GM12878 (cell line): ENCODE measurements at regions not wholly inside any gene's neighbourhood (a gene's known extent, or its start where the extent isn't known, plus 50 kb on each side); places are given as distances from the start of the nearest gene placed in this dataset.

ENCODE experiments used
- ATAC-seq: fragments of 200-7000 bp; cut with Tn5 transposase; 3 replicates; pipeline ENCODE4 v1.9.1; 2020; ENCODE audit warnings: mild to moderate bottlenecking, moderate library complexity
- BruUV-seq: library from RNA; stranded (reverse); fragments of 400-500 nt; replicated peaks from 2 replicates; lab custom pipeline; 2021; lab: Mats Ljungman, UMichigan
- CTCF ChIA-PET: fragments of 300-600 bp; sonication (Branson Sonifier 250); formaldehyde crosslinking; extraction: SDS; loops from one replicate; lab custom pipeline; 2021; ENCODE audit warnings: inconsistent platforms; lab: Yijun Ruan, JAX
- POLR2A ChIA-PET: fragments of 350-600 bp; formaldehyde crosslinking; extraction: SDS; loops from one replicate; lab custom pipeline; 2021; ENCODE audit warnings: inconsistent platforms; lab: Charles Lee
- RAD21 ChIA-PET: fragments of 300-600 bp; sonication (Branson Sonifier 250); formaldehyde crosslinking; loops from one replicate; lab custom pipeline; 2023; ENCODE audit warnings: antibody characterized with exemption; ENCODE audit not compliant: unreplicated experiment; lab: Charles Lee
- SMC1A ChIA-PET: fragments of 300-600 bp; sonication (Branson Sonifier 250); formaldehyde crosslinking; loops from one replicate; lab custom pipeline; 2023; ENCODE audit not compliant: unreplicated experiment, uncharacterized antibody; lab: Charles Lee
- DNase-seq: peaks from one replicate; pipeline ENCODE4 v3.0.0-alpha.2; 2011; ENCODE audit warnings: low read depth, low spot score
- FAIRE-seq: peaks from 3 replicates; lab custom pipeline; 2011; peaks lifted over from hg19 to GRCh38; lab: Jason Lieb, UNC
- H2AFZ ChIP-seq: 2 replicates; pipeline ENCODE4 v1.6.0; 2011; ENCODE audit warnings: low read depth, low read length, control low read depth; ENCODE audit not compliant: control insufficient read depth
- H3K27ac ChIP-seq: 2 replicates; pipeline ENCODE4 v1.5.1; 2011; ENCODE audit warnings: control low read depth; ENCODE audit not compliant: control insufficient read depth, insufficient read depth
- H3K27me3 ChIP-seq, 2 experiments: replicated peaks in 1 of 2; 2 replicates each; pipeline versions ENCODE4 v1.6.0 to v1.6.1; 2011; ENCODE audit warnings: low read length in 1 of 2; ENCODE audit not compliant: control insufficient read depth in 2 of 2, insufficient read depth in 2 of 2
- H3K36me3 ChIP-seq, 2 experiments: 2 replicates each; pipeline ENCODE4 v1.5.1; 2011; ENCODE audit warnings: low read length in 1 of 2; ENCODE audit not compliant: control insufficient read depth in 2 of 2, insufficient read depth in 2 of 2
- H3K4me1 ChIP-seq: 2 replicates; pipeline ENCODE4 v1.6.1; 2011; ENCODE audit warnings: mild to moderate bottlenecking, low read length, moderate library complexity, mixed read lengths; ENCODE audit not compliant: control insufficient read depth, insufficient read depth
- H3K4me2 ChIP-seq: 2 replicates; pipeline ENCODE4 v1.6.0; 2011; ENCODE audit warnings: control low read depth; ENCODE audit not compliant: control insufficient read depth, insufficient read depth
- H3K4me3 ChIP-seq: fragments of 200-600 bp; sonication (generic); 2 replicates; pipeline ENCODE4 v1.5.1; 2016
- H3K79me2 ChIP-seq: 2 replicates; pipeline ENCODE4 v1.6.0; 2011; ENCODE audit warnings: low read length; ENCODE audit not compliant: control insufficient read depth, insufficient read depth
- H3K9ac ChIP-seq: 2 replicates; pipeline ENCODE4 v1.8.0; 2011; ENCODE audit warnings: low read length, control low read depth, mixed read lengths; ENCODE audit not compliant: control insufficient read depth, insufficient read depth
- H3K9me3 ChIP-seq: replicated peaks from 3 replicates; pipeline ENCODE4 v1.5.1; 2011; ENCODE audit warnings: mild to moderate bottlenecking, low read length; ENCODE audit not compliant: control insufficient read depth, insufficient read depth
- H4K20me1 ChIP-seq: 2 replicates; pipeline ENCODE4 v1.6.0; 2011; ENCODE audit not compliant: control insufficient read depth, insufficient read depth
- ETV6 ChIP-seq, 2 experiments: fragments of 450-650 bp in 1 of 2; IDR thresholded peaks in 1 of 2; conservative IDR thresholded peaks in 1 of 2; 2 replicates each; pipeline ENCODE4 v1.6.1; 2014; ENCODE audit warnings: antibody characterized with exemption in 1 of 2, borderline replicate concordance in 1 of 2, low read depth in 1 of 2, mild to moderate bottlenecking in 1 of 2, moderate library complexity in 1 of 2
- EZH2 ChIP-seq: IDR thresholded peaks from 2 replicates; pipeline ENCODE4 v1.6.1; 2012; ENCODE audit warnings: low read depth, mild to moderate bottlenecking, control low read depth, inconsistent platforms, low read length, borderline replicate concordance; ENCODE audit not compliant: control insufficient read depth
- FOS ChIP-seq: IDR thresholded peaks from 3 replicates; pipeline ENCODE4 v1.6.1; 2011; ENCODE audit warnings: borderline replicate concordance; ENCODE audit not compliant: insufficient read length; ENCODE audit errors: extremely low read depth
- GATAD2B ChIP-seq: fragments of 450-650 bp; conservative IDR thresholded peaks from 2 replicates; pipeline ENCODE4 v1.6.1; 2017; ENCODE audit warnings: low read depth, mild to moderate bottlenecking, moderate library complexity
- KDM1A ChIP-seq: fragments of 200-600 bp; sonication (generic); IDR thresholded peaks from 2 replicates; pipeline ENCODE4 v1.6.1; 2016; ENCODE audit warnings: borderline replicate concordance
- MYC ChIP-seq: IDR thresholded peaks from 2 replicates; pipeline ENCODE4 v1.6.1; 2011; ENCODE audit warnings: mild to moderate bottlenecking, low read length, moderate library complexity, inconsistent platforms; ENCODE audit not compliant: insufficient read depth, insufficient replicate concordance, insufficient read length, severe bottlenecking
- NFXL1 ChIP-seq: fragments of 450-650 bp; IDR thresholded peaks from 2 replicates; pipeline ENCODE4 v1.6.1; 2017; ENCODE audit warnings: antibody characterized with exemption, mild to moderate bottlenecking, borderline replicate concordance
- NR2F1 ChIP-seq: fragments of 450-650 bp; conservative IDR thresholded peaks from 2 replicates; pipeline ENCODE4 v1.6.1; 2017; ENCODE audit warnings: mild to moderate bottlenecking
- SREBF1 ChIP-seq: IDR thresholded peaks from 2 replicates; pipeline ENCODE4 v1.6.1; 2012; ENCODE audit warnings: mild to moderate bottlenecking, low read length
- WGBS: methylation state at CpG from one replicate; pipeline ENCODE4 v1.1.6; 2016; ENCODE audit warnings: low lambda C conversion rate; ENCODE audit not compliant: insufficient replicate concordance, insufficient coverage; ENCODE audit errors: missing lambda C conversion rate; 5-methylcytosine and 5-hydroxymethylcytosine counted together
- in situ Hi-C: fragments of 300-500 bp; cut with MboI; formaldehyde crosslinking; loops from 9 replicates; pipeline ENCODE4 v1.14.3; 2018; ENCODE audit warnings: mixed read lengths
- intact Hi-C: fragments of 100-400 bp; cut with micrococcal nuclease; formaldehyde crosslinking; loops from one replicate; pipeline ENCODE4 v1.14.2; 2022; ENCODE audit not compliant: unreplicated experiment
- TF ChIP-seq, protein P1 (sequence below): fragments of 450-650 bp; IDR thresholded peaks from 2 replicates; pipeline ENCODE4 v1.6.1; 2017; ENCODE audit warnings: antibody characterized with exemption, mild to moderate bottlenecking, moderate library complexity

DNA sequence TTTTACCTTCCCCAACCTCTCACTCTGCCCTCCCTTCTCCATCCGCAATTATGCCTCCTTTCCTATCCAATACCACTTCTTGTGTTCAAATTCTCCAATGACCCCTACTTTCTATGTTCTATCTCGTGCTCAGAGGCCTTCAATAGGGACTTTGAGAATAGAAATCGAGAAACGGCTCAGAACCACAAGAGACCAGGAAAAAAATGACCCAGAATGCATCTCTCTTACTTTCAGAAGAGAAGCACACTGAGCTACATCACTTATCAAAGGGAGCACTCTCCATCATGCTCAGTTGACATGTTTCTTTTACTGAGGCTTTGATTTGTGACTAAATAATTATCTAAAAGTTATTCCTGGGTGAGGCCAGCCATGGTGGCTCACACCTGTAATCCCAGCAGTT, 162.4 kb upstream of the PRICKLE2 start:
- WGBS = 25% methylated on average over 4 of the region's 4 CpGs
- no peak for TF ChIP-seq EZH2
- 0 out of 4 replicates have a peak, but pooled peaks of 1 of the 2 experiments have one; percentile 51 for TF ChIP-seq ETV6 (conservative IDR thresholded peaks at IDR 0.05 in 1 of 2, IDR thresholded peaks at IDR 0.05 in 1 of 2; ENCODE audit: borderline replicate concordance in 1 of 2, low read depth in 1 of 2)
- TF ChIP-seq FOS = no peak
- no peak for FAIRE-seq

DNA sequence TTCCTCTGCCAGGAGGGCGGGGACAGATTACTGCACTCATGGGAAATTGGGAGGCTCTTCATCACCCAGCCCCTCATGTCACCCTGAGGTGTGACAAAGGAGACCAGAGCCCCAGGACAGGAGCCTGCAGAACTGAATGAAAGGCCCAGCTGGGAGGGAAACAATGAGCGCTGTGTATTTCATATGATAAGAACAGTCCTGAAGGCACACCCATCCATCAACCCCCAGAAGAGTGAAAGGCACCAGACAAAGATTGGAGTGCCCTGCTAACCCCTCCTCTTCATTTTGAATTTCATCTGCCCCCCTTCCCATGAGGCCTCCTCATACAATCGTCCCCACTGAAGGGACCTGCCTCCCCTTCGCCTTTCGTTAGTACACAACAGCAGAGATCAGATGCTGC, 160.0 kb upstream of the PRICKLE2 start:
- no peak overlapping the region for H3K4me2 ChIP-seq
- WGBS = 18% methylated on average over 5 of the region's 5 CpGs
- ChIA-PET CTCF (interaction anchor here (1.2 kb wide), 1 partner anchor 79 kb away, joined by 4 read pairs; no protein-coding TSS in a partner anchor), RAD21 (interaction anchor here (0.9 to 1.6 kb wide), 2 partner anchors 16 to 355 kb away, joined by 3 to 4 read pairs; no protein-coding TSS in a partner anchor), POLR2A (no interaction called here), SMC1A (interaction anchor here (1.5 kb wide), 1 partner anchor 27 kb away, joined by 4 read pairs; no protein-coding TSS in a partner anchor)
- H3K9me3 ChIP-seq = no peaks in the 10 kb centered on the region; the same call in 2 of the 3 replicates
- no peaks in the 10 kb centered on the region for H3K27me3 ChIP-seq
- no peak overlapping the region for H3K4me3 ChIP-seq
- intact Hi-C loops (no loop called here), in situ Hi-C loops (no loop called here)
- H2AFZ ChIP-seq = no peak overlapping the region
- H4K20me1 ChIP-seq = no peaks in the 10 kb centered on the region
- no peak overlapping the region for H3K27ac ChIP-seq
- no peaks in the 10 kb centered on the region for H3K79me2 ChIP-seq
- no TSS peak for BruUV-seq
- no peaks in the 10 kb centered on the region for H3K36me3 ChIP-seq
- ATAC-seq = no peak
- no peak overlapping the region for H3K9ac ChIP-seq
- FAIRE-seq = no peak
- H3K4me1 ChIP-seq = no peaks in the 10 kb centered on the region
- no peak for DNase-seq
- TF ChIP-seq SREBF1 (no peak), NFXL1 (no peak), MYC (no peak), KDM1A (no peak), NR2F1 (no peak), GATAD2B (no peak)
- TF ChIP-seq, protein P1, sequence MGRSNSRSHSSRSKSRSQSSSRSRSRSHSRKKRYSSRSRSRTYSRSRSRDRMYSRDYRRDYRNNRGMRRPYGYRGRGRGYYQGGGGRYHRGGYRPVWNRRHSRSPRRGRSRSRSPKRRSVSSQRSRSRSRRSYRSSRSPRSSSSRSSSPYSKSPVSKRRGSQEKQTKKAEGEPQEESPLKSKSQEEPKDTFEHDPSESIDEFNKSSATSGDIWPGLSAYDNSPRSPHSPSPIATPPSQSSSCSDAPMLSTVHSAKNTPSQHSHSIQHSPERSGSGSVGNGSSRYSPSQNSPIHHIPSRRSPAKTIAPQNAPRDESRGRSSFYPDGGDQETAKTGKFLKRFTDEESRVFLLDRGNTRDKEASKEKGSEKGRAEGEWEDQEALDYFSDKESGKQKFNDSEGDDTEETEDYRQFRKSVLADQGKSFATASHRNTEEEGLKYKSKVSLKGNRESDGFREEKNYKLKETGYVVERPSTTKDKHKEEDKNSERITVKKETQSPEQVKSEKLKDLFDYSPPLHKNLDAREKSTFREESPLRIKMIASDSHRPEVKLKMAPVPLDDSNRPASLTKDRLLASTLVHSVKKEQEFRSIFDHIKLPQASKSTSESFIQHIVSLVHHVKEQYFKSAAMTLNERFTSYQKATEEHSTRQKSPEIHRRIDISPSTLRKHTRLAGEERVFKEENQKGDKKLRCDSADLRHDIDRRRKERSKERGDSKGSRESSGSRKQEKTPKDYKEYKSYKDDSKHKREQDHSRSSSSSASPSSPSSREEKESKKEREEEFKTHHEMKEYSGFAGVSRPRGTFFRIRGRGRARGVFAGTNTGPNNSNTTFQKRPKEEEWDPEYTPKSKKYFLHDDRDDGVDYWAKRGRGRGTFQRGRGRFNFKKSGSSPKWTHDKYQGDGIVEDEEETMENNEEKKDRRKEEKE = no peak

More for the DNA sequence above, 162.4 kb upstream of the PRICKLE2 start:
- no peak overlapping the region for H3K27ac ChIP-seq
- H3K4me2 ChIP-seq = no peak overlapping the region
- RAD21 ChIA-PET = interaction anchor here (1.0 kb wide), 1 partner anchor 68 kb away, joined by 3 read pairs; no protein-coding TSS in a partner anchor
- POLR2A ChIA-PET = no interaction called here
- intact Hi-C loops (no loop called here), in situ Hi-C loops (no loop called here)
- ATAC-seq (no peak), DNase-seq (no peak)
- H3K79me2 ChIP-seq = no peaks in the 10 kb centered on the region
- H3K36me3 ChIP-seq = no peaks in the 10 kb centered on the region
- no TSS peak for BruUV-seq
- no peak overlapping the region for H3K9ac ChIP-seq
- no peaks in the 10 kb centered on the region for H3K4me1 ChIP-seq
- H3K9me3 ChIP-seq = no peaks in the 10 kb centered on the region; the same call in 2 of the 3 replicates
- H3K4me3 ChIP-seq = no peak overlapping the region
- H3K27me3 ChIP-seq = no peaks in the 10 kb centered on the region
- H4K20me1 ChIP-seq = no peaks in the 10 kb centered on the region
- CTCF ChIA-PET = interaction anchor here (0.6 to 1.1 kb wide), 3 partner anchors 97 to 864 kb away, joined by 3 read pairs; no protein-coding TSS in a partner anchor
- SMC1A ChIA-PET = interaction anchor here (0.8 to 1.5 kb wide), 6 partner anchors 17 to 357 kb away, joined by 3 read pairs; no protein-coding TSS in a partner anchor
- no peak overlapping the region for H2AFZ ChIP-seq
